ENCODE measurements at regions not wholly inside any gene's neighbourhood (a gene's known extent, or its start where the extent isn't known, plus 50 kb on each side); places are given as distances from the start of the nearest gene placed in this dataset.
"Not testable (repeated sequence)": the region's sequence is repeated elsewhere in the genome, so short reads cannot be mapped to it uniquely, and the experiment has no call there.

DNA sequence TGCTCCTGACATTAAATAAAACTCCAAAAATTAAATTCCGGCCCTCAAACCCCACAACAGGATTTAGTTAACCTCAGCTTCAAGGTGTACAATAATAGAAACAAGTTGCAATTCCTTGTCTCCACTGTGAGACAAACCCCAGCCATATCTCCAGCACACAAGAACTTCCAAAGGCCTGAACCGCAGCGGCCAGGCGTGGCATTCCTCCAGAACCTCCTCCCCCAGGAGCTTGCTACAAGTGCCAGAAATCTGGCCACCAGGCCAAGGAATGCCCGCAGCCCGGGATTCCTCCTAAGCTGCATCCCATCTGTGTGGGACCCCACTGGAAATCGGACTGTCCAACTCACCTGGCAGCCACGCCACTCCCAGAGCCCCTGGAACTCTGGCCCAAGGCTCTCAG lies 105.0 kb upstream of the UST start:
- TF ChIP-seq, protein P1, sequence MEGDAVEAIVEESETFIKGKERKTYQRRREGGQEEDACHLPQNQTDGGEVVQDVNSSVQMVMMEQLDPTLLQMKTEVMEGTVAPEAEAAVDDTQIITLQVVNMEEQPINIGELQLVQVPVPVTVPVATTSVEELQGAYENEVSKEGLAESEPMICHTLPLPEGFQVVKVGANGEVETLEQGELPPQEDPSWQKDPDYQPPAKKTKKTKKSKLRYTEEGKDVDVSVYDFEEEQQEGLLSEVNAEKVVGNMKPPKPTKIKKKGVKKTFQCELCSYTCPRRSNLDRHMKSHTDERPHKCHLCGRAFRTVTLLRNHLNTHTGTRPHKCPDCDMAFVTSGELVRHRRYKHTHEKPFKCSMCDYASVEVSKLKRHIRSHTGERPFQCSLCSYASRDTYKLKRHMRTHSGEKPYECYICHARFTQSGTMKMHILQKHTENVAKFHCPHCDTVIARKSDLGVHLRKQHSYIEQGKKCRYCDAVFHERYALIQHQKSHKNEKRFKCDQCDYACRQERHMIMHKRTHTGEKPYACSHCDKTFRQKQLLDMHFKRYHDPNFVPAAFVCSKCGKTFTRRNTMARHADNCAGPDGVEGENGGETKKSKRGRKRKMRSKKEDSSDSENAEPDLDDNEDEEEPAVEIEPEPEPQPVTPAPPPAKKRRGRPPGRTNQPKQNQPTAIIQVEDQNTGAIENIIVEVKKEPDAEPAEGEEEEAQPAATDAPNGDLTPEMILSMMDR (IDR thresholded peaks at IDR 0.05), result not testable (repeated sequence)
- TF ChIP-seq, protein P2, sequence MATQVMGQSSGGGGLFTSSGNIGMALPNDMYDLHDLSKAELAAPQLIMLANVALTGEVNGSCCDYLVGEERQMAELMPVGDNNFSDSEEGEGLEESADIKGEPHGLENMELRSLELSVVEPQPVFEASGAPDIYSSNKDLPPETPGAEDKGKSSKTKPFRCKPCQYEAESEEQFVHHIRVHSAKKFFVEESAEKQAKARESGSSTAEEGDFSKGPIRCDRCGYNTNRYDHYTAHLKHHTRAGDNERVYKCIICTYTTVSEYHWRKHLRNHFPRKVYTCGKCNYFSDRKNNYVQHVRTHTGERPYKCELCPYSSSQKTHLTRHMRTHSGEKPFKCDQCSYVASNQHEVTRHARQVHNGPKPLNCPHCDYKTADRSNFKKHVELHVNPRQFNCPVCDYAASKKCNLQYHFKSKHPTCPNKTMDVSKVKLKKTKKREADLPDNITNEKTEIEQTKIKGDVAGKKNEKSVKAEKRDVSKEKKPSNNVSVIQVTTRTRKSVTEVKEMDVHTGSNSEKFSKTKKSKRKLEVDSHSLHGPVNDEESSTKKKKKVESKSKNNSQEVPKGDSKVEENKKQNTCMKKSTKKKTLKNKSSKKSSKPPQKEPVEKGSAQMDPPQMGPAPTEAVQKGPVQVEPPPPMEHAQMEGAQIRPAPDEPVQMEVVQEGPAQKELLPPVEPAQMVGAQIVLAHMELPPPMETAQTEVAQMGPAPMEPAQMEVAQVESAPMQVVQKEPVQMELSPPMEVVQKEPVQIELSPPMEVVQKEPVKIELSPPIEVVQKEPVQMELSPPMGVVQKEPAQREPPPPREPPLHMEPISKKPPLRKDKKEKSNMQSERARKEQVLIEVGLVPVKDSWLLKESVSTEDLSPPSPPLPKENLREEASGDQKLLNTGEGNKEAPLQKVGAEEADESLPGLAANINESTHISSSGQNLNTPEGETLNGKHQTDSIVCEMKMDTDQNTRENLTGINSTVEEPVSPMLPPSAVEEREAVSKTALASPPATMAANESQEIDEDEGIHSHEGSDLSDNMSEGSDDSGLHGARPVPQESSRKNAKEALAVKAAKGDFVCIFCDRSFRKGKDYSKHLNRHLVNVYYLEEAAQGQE (IDR thresholded peaks at IDR 0.05), result not testable (repeated sequence)
- TF ChIP-seq ESRRA (IDR thresholded peaks at IDR 0.05; ENCODE audit: borderline replicate concordance, low read length); POLR2A (IDR thresholded peaks at IDR 0.05; ENCODE audit: low read length); CBX2 (IDR thresholded peaks at IDR 0.05; ENCODE audit: borderline replicate concordance, low read depth): not testable (repeated sequence)

Data from A549 (cell line).